ENCODE measurements at regions not wholly inside any gene's neighbourhood (a gene's known extent, or its start where the extent isn't known, plus 50 kb on each side); places are given as distances from the start of the nearest gene placed in this dataset.

GRCh38 chr7:98541101-98541500 lies 76.0 kb upstream of the NPTX2 start:
- H3K4me3 ChIP-seq (ENCODE audit: low read length): no peak overlapping the region
- no peaks in the 10 kb centered on the region for H3K4me1 ChIP-seq (ENCODE audit: control insufficient read depth, insufficient read depth, low read length)
- no peak overlapping the region for H3K4me2 ChIP-seq (ENCODE audit: low read length)

GRCh38 chr7:98539865-98540264 lies 77.2 kb upstream of the NPTX2 start:
- no peaks in the 10 kb centered on the region for H3K36me3 ChIP-seq (ENCODE audit: insufficient read depth, low read length)
- H3K4me3 ChIP-seq (ENCODE audit: low read length): no peak overlapping the region
- no peaks in the 10 kb centered on the region for H3K4me1 ChIP-seq (ENCODE audit: control insufficient read depth, insufficient read depth, low read length)
- no peaks in the 10 kb centered on the region for H3K9me3 ChIP-seq (replicated peaks; ENCODE audit: low read length)
- H3K9ac ChIP-seq (ENCODE audit: low read depth, low read length): no peak overlapping the region
- H3K4me2 ChIP-seq (ENCODE audit: low read length): no peak overlapping the region
- H3K27me3 ChIP-seq (ENCODE audit: control insufficient read depth, insufficient read depth, low read length): no peaks in the 10 kb centered on the region

More at GRCh38 chr7:98541101-98541500, 76.0 kb upstream of the NPTX2 start:
- Histone ChIP-seq H3K36me3 (ENCODE audit: insufficient read depth, low read length) (no peaks in the 10 kb centered on the region), H3K9ac (ENCODE audit: low read depth, low read length) (no peak overlapping the region), H3K9me3 (replicated peaks; ENCODE audit: low read length) (no peaks in the 10 kb centered on the region), H3K27me3 (ENCODE audit: control insufficient read depth, insufficient read depth, low read length) (no peaks in the 10 kb centered on the region)

GRCh38 chr7:98536803-98537202 lies 80.3 kb upstream of the NPTX2 start:
- H3K27me3 ChIP-seq (ENCODE audit: control insufficient read depth, insufficient read depth, low read length): no peaks in the 10 kb centered on the region
- H3K4me2 ChIP-seq (ENCODE audit: low read length): no peak overlapping the region
- H3K9me3 ChIP-seq (replicated peaks; ENCODE audit: low read length): no peaks in the 10 kb centered on the region
- H3K4me1 ChIP-seq (ENCODE audit: control insufficient read depth, insufficient read depth, low read length): no peaks in the 10 kb centered on the region
- no peak overlapping the region for H3K9ac ChIP-seq (ENCODE audit: low read depth, low read length)
- H3K36me3 ChIP-seq (ENCODE audit: insufficient read depth, low read length): no peaks in the 10 kb centered on the region
- no peak overlapping the region for H3K4me3 ChIP-seq (ENCODE audit: low read length)

GRCh38 chr7:98534493-98534892 lies 82.6 kb upstream of the NPTX2 start:
- Histone ChIP-seq H3K9ac (ENCODE audit: low read depth, low read length) (no peak overlapping the region), H3K4me1 (ENCODE audit: control insufficient read depth, insufficient read depth, low read length) (no peaks in the 10 kb centered on the region), H3K9me3 (replicated peaks; ENCODE audit: low read length) (no peaks in the 10 kb centered on the region), H3K36me3 (ENCODE audit: insufficient read depth, low read length) (no peaks in the 10 kb centered on the region), H3K4me3 (ENCODE audit: low read length) (no peak overlapping the region), H3K4me2 (ENCODE audit: low read length) (no peak overlapping the region), H3K27me3 (ENCODE audit: control insufficient read depth, insufficient read depth, low read length) (no peaks in the 10 kb centered on the region)

GRCh38 chr7:98531717-98532116 lies 85.4 kb upstream of the NPTX2 start:
- no peak overlapping the region for H3K4me2 ChIP-seq (ENCODE audit: low read length)
- no peaks in the 10 kb centered on the region for H3K36me3 ChIP-seq (ENCODE audit: insufficient read depth, low read length)
- no peak overlapping the region for H3K4me3 ChIP-seq (ENCODE audit: low read length)
- no peaks in the 10 kb centered on the region for H3K9me3 ChIP-seq (replicated peaks; ENCODE audit: low read length)
- H3K9ac ChIP-seq (ENCODE audit: low read depth, low read length): no peak overlapping the region
- no peaks in the 10 kb centered on the region for H3K4me1 ChIP-seq (ENCODE audit: control insufficient read depth, insufficient read depth, low read length)
- no peaks in the 10 kb centered on the region for H3K27me3 ChIP-seq (ENCODE audit: control insufficient read depth, insufficient read depth, low read length)

GRCh38 chr7:98528079-98528478 lies 89.0 kb upstream of the NPTX2 start:
- Histone ChIP-seq H3K4me1 (ENCODE audit: control insufficient read depth, insufficient read depth, low read length) (no peaks in the 10 kb centered on the region), H3K9me3 (replicated peaks; ENCODE audit: low read length) (no peaks in the 10 kb centered on the region), H3K9ac (ENCODE audit: low read depth, low read length) (no peak overlapping the region), H3K36me3 (ENCODE audit: insufficient read depth, low read length) (no peaks in the 10 kb centered on the region), H3K27me3 (ENCODE audit: control insufficient read depth, insufficient read depth, low read length) (no peaks in the 10 kb centered on the region), H3K4me3 (ENCODE audit: low read length) (no peak overlapping the region), H3K4me2 (ENCODE audit: low read length) (no peak overlapping the region)

GRCh38 chr7:98526059-98526458 lies 91.0 kb upstream of the NPTX2 start:
- H3K9ac ChIP-seq (ENCODE audit: low read depth, low read length): no peak overlapping the region
- no peaks in the 10 kb centered on the region for H3K9me3 ChIP-seq (replicated peaks; ENCODE audit: low read length)
- H3K4me2 ChIP-seq (ENCODE audit: low read length): no peak overlapping the region
- H3K4me3 ChIP-seq (ENCODE audit: low read length): no peak overlapping the region
- H3K36me3 ChIP-seq (ENCODE audit: insufficient read depth, low read length): no peaks in the 10 kb centered on the region
- H3K27me3 ChIP-seq (ENCODE audit: control insufficient read depth, insufficient read depth, low read length): no peaks in the 10 kb centered on the region
- no peaks in the 10 kb centered on the region for H3K4me1 ChIP-seq (ENCODE audit: control insufficient read depth, insufficient read depth, low read length)

- Histone ChIP-seq H3K4me1 (ENCODE audit: control insufficient read depth, insufficient read depth, low read length) (no peaks in the 10 kb centered on the region), H3K9ac (ENCODE audit: low read depth, low read length) (no peak overlapping the region), H3K36me3 (ENCODE audit: insufficient read depth, low read length) (no peaks in the 10 kb centered on the region), H3K27me3 (ENCODE audit: control insufficient read depth, insufficient read depth, low read length) (no peaks in the 10 kb centered on the region), H3K4me3 (ENCODE audit: low read length) (no peak overlapping the region), H3K9me3 (replicated peaks; ENCODE audit: low read length) (no peaks in the 10 kb centered on the region), H3K4me2 (ENCODE audit: low read length) (no peak overlapping the region)
Measured at GRCh38 chr7:98521089-98521692, 95.9 kb upstream of the NPTX2 start.

GRCh38 chr7:98520356-98520951 lies 96.6 kb upstream of the NPTX2 start:
- Histone ChIP-seq H3K4me1 (ENCODE audit: control insufficient read depth, insufficient read depth, low read length) (no peaks in the 10 kb centered on the region), H3K27me3 (ENCODE audit: control insufficient read depth, insufficient read depth, low read length) (no peaks in the 10 kb centered on the region), H3K4me3 (ENCODE audit: low read length) (no peak overlapping the region), H3K36me3 (ENCODE audit: insufficient read depth, low read length) (no peaks in the 10 kb centered on the region), H3K4me2 (ENCODE audit: low read length) (no peak overlapping the region), H3K9me3 (replicated peaks; ENCODE audit: low read length) (no peaks in the 10 kb centered on the region), H3K9ac (ENCODE audit: low read depth, low read length) (no peak overlapping the region)

GRCh38 chr7:98518159-98518947 lies 98.7 kb upstream of the NPTX2 start:
- H3K4me1 ChIP-seq (ENCODE audit: control insufficient read depth, insufficient read depth, low read length): no peaks in the 10 kb centered on the region
- H3K9me3 ChIP-seq (replicated peaks; ENCODE audit: low read length): no peaks in the 10 kb centered on the region
- no peak overlapping the region for H3K4me2 ChIP-seq (ENCODE audit: low read length)
- no peaks in the 10 kb centered on the region for H3K36me3 ChIP-seq (ENCODE audit: insufficient read depth, low read length)
- H3K9ac ChIP-seq (ENCODE audit: low read depth, low read length): no peak overlapping the region
- no peak overlapping the region for H3K4me3 ChIP-seq (ENCODE audit: low read length)
- no peaks in the 10 kb centered on the region for H3K27me3 ChIP-seq (ENCODE audit: control insufficient read depth, insufficient read depth, low read length)

- Histone ChIP-seq H3K9me3 (replicated peaks; ENCODE audit: low read length) (no peaks in the 10 kb centered on the region), H3K9ac (ENCODE audit: low read depth, low read length) (no peak overlapping the region), H3K36me3 (ENCODE audit: insufficient read depth, low read length) (no peaks in the 10 kb centered on the region), H3K4me2 (ENCODE audit: low read length) (no peak overlapping the region), H3K4me1 (ENCODE audit: control insufficient read depth, insufficient read depth, low read length) (no peaks in the 10 kb centered on the region), H3K4me3 (ENCODE audit: low read length) (no peak overlapping the region), H3K27me3 (ENCODE audit: control insufficient read depth, insufficient read depth, low read length) (no peaks in the 10 kb centered on the region)
Measured at GRCh38 chr7:98515201-98515600, 101.9 kb upstream of the NPTX2 start.
